CD4-positive, alpha-beta T cell (primary cell): ENCODE measurements at regions not wholly inside any gene's neighbourhood (a gene's known extent, or its start where the extent isn't known, plus 50 kb on each side); places are given as distances from the start of the nearest gene placed in this dataset.

Experiments used
- ATAC-seq: fragments of 200-7000 bp; cut with Tn5 transposase; one replicate; pipeline ENCODE4 v1.10.0; 2022; ENCODE audit warnings: mild to moderate bottlenecking; ENCODE audit not compliant: poor library complexity
- CTCF ChIA-PET: fragments of 350-600 bp; sonication (Branson Sonifier 250); formaldehyde crosslinking; loops from one replicate; lab custom pipeline; 2021; ENCODE audit warnings: antibody characterized with exemption, inconsistent platforms; lab: Charles Lee
- POLR2A ChIA-PET: fragments of 350-600 bp; sonication (Branson Sonifier 250); formaldehyde crosslinking; loops from one replicate; lab custom pipeline; 2021; ENCODE audit warnings: antibody characterized with exemption, inconsistent platforms; lab: Charles Lee
- DNase-seq, 14 experiments: peaks; one replicate each; pipeline ENCODE4 v3.0.0-alpha.2; 2013 to 2020; ENCODE audit warnings: mixed read lengths in 2 of 14
- H3K27ac ChIP-seq, 2 donors: one replicate each; pipeline versions ENCODE4 v1.5.1 to v1.7.0; 2013; ENCODE audit warnings: low read length in 2 of 2, low read depth in 1 of 2, mild to moderate bottlenecking in 1 of 2
- H3K27me3 ChIP-seq, 2 experiments: 1 replicate in 1 of 2; 2 replicates in 1 of 2; pipeline versions ENCODE4 v1.6.1 to v1.7.0; 2013; ENCODE audit warnings: low read length in 2 of 2, control low read depth in 1 of 2, mild to moderate bottlenecking in 1 of 2, moderate library complexity in 1 of 2; ENCODE audit not compliant: insufficient read depth in 2 of 2, control insufficient read depth in 1 of 2
- H3K36me3 ChIP-seq: one replicate; pipeline ENCODE4 v1.6.1; 2013; ENCODE audit warnings: low read length, control low read depth; ENCODE audit not compliant: insufficient read depth
- H3K4me1 ChIP-seq: one replicate; pipeline ENCODE4 v1.6.1; 2013; ENCODE audit warnings: low read length, control low read depth; ENCODE audit not compliant: insufficient read depth
- H3K4me3 ChIP-seq: one replicate; pipeline ENCODE4 v1.5.1; 2013; ENCODE audit warnings: mild to moderate bottlenecking, low read length, moderate library complexity
- H3K9me3 ChIP-seq, 2 experiments: 1 replicate in 1 of 2; 2 replicates in 1 of 2; pipeline versions ENCODE4 v1.6.1 to v1.7.0; 2013; ENCODE audit warnings: low read length in 2 of 2, mild to moderate bottlenecking in 2 of 2, control low read depth in 1 of 2, moderate library complexity in 1 of 2; ENCODE audit not compliant: control insufficient read depth in 1 of 2, insufficient read depth in 1 of 2
- H3K27ac Mint-ChIP-seq: one replicate; pipeline ENCODE4 v1.8.0; 2020; ENCODE audit warnings: mixed read lengths
- H3K27me3 Mint-ChIP-seq: one replicate; pipeline ENCODE4 v1.8.0; 2021; ENCODE audit warnings: mixed read lengths
- H3K36me3 Mint-ChIP-seq: one replicate; pipeline ENCODE4 v1.8.0; 2021; ENCODE audit warnings: low read depth, mixed read lengths
- H3K4me1 Mint-ChIP-seq: one replicate; pipeline ENCODE4 v1.8.0; 2021; ENCODE audit warnings: low read depth, mixed read lengths
- H3K4me3 Mint-ChIP-seq: one replicate; pipeline ENCODE4 v1.8.0; 2020; ENCODE audit warnings: mild to moderate bottlenecking, mixed read lengths
- H3K9me3 Mint-ChIP-seq: one replicate; pipeline ENCODE4 v1.8.0; 2020; ENCODE audit warnings: mixed read lengths
- intact Hi-C, 2 experiments: fragments of 100-400 bp; cut with DNase I in 1 of 2; cut with micrococcal nuclease in 1 of 2; formaldehyde crosslinking; loops; one replicate each; pipeline versions ENCODE4 v1.15.1 to v1.9.0; 2023 to 2025; cut with DNase I, micrococcal nuclease
- TF ChIP-seq, protein P1 (sequence below): fragments of 200-600 bp; IDR thresholded peaks from one replicate; pipeline ENCODE4 v1.8.0; 2022; ENCODE audit warnings: antibody characterized with exemption, mild to moderate bottlenecking

GRCh38 chr7:121774563-121774962, 98.4 kb upstream of the PTPRZ1 start:
- Histone ChIP-seq H3K27ac (no peak overlapping the region), H3K4me1 (no peaks in the 10 kb centered on the region), H3K27me3 (no peaks in the 10 kb centered on the region), H3K4me3 (no peak overlapping the region), H3K9me3 (no peaks in the 10 kb centered on the region), H3K36me3 (no peaks in the 10 kb centered on the region)
- intact Hi-C loops = no loop called here
- no peak overlapping the region for H3K27ac Mint-ChIP-seq
- TF ChIP-seq, protein P1, sequence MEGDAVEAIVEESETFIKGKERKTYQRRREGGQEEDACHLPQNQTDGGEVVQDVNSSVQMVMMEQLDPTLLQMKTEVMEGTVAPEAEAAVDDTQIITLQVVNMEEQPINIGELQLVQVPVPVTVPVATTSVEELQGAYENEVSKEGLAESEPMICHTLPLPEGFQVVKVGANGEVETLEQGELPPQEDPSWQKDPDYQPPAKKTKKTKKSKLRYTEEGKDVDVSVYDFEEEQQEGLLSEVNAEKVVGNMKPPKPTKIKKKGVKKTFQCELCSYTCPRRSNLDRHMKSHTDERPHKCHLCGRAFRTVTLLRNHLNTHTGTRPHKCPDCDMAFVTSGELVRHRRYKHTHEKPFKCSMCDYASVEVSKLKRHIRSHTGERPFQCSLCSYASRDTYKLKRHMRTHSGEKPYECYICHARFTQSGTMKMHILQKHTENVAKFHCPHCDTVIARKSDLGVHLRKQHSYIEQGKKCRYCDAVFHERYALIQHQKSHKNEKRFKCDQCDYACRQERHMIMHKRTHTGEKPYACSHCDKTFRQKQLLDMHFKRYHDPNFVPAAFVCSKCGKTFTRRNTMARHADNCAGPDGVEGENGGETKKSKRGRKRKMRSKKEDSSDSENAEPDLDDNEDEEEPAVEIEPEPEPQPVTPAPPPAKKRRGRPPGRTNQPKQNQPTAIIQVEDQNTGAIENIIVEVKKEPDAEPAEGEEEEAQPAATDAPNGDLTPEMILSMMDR = no peak
- DNase-seq (no peak), ATAC-seq (no peak)
- CTCF ChIA-PET = no interaction called here
- H3K9me3 Mint-ChIP-seq = peaks cover 6% of the 10 kb centered on the region
- H3K27me3 Mint-ChIP-seq = no peaks in the 10 kb centered on the region
- H3K4me1 Mint-ChIP-seq = no peaks in the 10 kb centered on the region
- no peak overlapping the region for H3K4me3 Mint-ChIP-seq
- no peaks in the 10 kb centered on the region for H3K36me3 Mint-ChIP-seq
- POLR2A ChIA-PET = no interaction called here

DNA sequence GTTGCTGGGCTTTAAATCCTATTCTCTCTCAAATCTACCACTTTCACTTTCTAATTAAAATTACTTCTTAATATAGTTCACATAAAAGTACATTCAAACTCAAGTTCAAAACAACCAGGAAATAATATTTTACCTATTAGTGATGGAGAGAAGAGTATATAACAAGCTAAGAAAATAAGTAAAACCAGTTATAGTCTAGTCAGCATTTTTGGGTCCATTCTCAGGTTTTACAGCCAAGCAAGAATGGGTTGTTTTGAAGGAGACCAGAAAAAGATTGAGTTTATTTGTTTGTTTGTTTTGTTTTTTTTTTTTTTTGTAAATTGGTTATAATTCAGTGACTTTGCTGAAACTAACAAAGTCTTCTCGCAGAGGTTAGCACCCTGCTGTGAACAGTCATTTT, 106.3 kb upstream of the PTPRZ1 start:
- Mint-ChIP-seq H3K4me1 (no peaks in the 10 kb centered on the region), H3K27ac (no peak overlapping the region), H3K9me3 (peaks cover 6% of the 10 kb centered on the region), H3K36me3 (no peaks in the 10 kb centered on the region), H3K27me3 (no peaks in the 10 kb centered on the region), H3K4me3 (no peak overlapping the region)
- no peaks in the 10 kb centered on the region for H3K4me1 ChIP-seq
- no peak overlapping the region for H3K27ac ChIP-seq
- no peaks in the 10 kb centered on the region for H3K27me3 ChIP-seq
- no peak for DNase-seq
- H3K4me3 ChIP-seq = no peak overlapping the region
- no peaks in the 10 kb centered on the region for H3K9me3 ChIP-seq
- ATAC-seq = no peak
- intact Hi-C loops = no loop called here
- CTCF ChIA-PET = interaction anchor here (0.8 kb wide), 1 partner anchor 24 kb away, joined by 3 read pairs; no protein-coding TSS in a partner anchor
- no peaks in the 10 kb centered on the region for H3K36me3 ChIP-seq
- POLR2A ChIA-PET = no interaction called here
- TF ChIP-seq, protein P1 = no peak

- Mint-ChIP-seq H3K36me3 (no peaks in the 10 kb centered on the region), H3K27me3 (no peaks in the 10 kb centered on the region), H3K4me3 (no peak overlapping the region), H3K4me1 (no peaks in the 10 kb centered on the region), H3K27ac (no peak overlapping the region), H3K9me3 (peaks cover 2% of the 10 kb centered on the region)
- POLR2A ChIA-PET = no interaction called here
- Histone ChIP-seq H3K27me3 (no peaks in the 10 kb centered on the region), H3K9me3 (no peaks in the 10 kb centered on the region), H3K27ac (no peak overlapping the region), H3K36me3 (no peaks in the 10 kb centered on the region), H3K4me3 (no peak overlapping the region), H3K4me1 (no peaks in the 10 kb centered on the region)
- DNase-seq (no peak), ATAC-seq (no peak)
- CTCF ChIA-PET = no interaction called here
- intact Hi-C loops = no loop called here
- TF ChIP-seq, protein P1 = no peak
These were observed 111.6 kb upstream of the PTPRZ1 start for GRCh38 chr7:121761399-121761798.
